Testis (tissue), 2 donors: ENCODE measurements at regions not wholly inside any gene's neighbourhood (a gene's known extent, or its start where the extent isn't known, plus 50 kb on each side); places are given as distances from the start of the nearest gene placed in this dataset.
"Not testable (repeated sequence)": the region's sequence is repeated elsewhere in the genome, so short reads cannot be mapped to it uniquely, and the experiment has no call there.

Source experiments
- CTCF ChIP-seq, 3 experiments: fragments of 450-650 bp in 2 of 3; fragments of 200-600 bp in 1 of 3; sonication (generic) in 1 of 3; IDR thresholded peaks; one replicate each; pipeline ENCODE4 v1.5.1; 2016 to 2019; ENCODE audit warnings: antibody characterized with exemption in 3 of 3, mild to moderate bottlenecking in 2 of 3, moderate library complexity in 1 of 3
- POLR2A ChIP-seq: fragments of 450-650 bp; IDR thresholded peaks from one replicate; pipeline ENCODE4 v1.6.1; 2017; ENCODE audit warnings: antibody characterized with exemption, mild to moderate bottlenecking, moderate library complexity

- not testable (repeated sequence) for TF ChIP-seq POLR2A; CTCF (IDR thresholded peaks at IDR 0.05)
These were observed 443.2 kb upstream of the ZNF722 start for GRCh38 chr7:63555226-63555994.
